ENCODE measurements at regions not wholly inside any gene's neighbourhood (a gene's known extent, or its start where the extent isn't known, plus 50 kb on each side); places are given as distances from the start of the nearest gene placed in this dataset.
"Not testable (repeated sequence)": the region's sequence is repeated elsewhere in the genome, so short reads cannot be mapped to it uniquely, and the experiment has no call there.

GRCh38 chrX:46125111-46125510, 420.1 kb downstream of the ZNF674 start:
- in situ Hi-C loops (cut with HindIII; ENCODE audit: low pct_ligation_motif_present, low pct_unique_long_range_greater_than_20kb, low sequenced_read_pairs), result no loop called here
- DNase-seq, result peak; percentile 1

- in situ Hi-C loops (cut with HindIII; ENCODE audit: low pct_ligation_motif_present, low pct_unique_long_range_greater_than_20kb, low sequenced_read_pairs), result no loop called here
Measured at GRCh38 chrX:46117234-46117633, 428.0 kb downstream of the ZNF674 start.

GRCh38 chrX:46087310-46087709, 457.9 kb downstream of the ZNF674 start:
- in situ Hi-C loops (cut with HindIII; ENCODE audit: low pct_ligation_motif_present, low pct_unique_long_range_greater_than_20kb, low sequenced_read_pairs), result not testable (repeated sequence)

More at GRCh38 chrX:46117234-46117633, 428.0 kb downstream of the ZNF674 start:
- DNase-seq, result no peak

GRCh38 chrX:46080121-46080520, 465.1 kb downstream of the ZNF674 start:
- DNase-seq; in situ Hi-C loops (cut with HindIII; ENCODE audit: low pct_ligation_motif_present, low pct_unique_long_range_greater_than_20kb, low sequenced_read_pairs): not testable (repeated sequence)

More at GRCh38 chrX:46087310-46087709, 457.9 kb downstream of the ZNF674 start:
- not testable (repeated sequence) for DNase-seq

- no peak for DNase-seq
- in situ Hi-C loops (cut with HindIII; ENCODE audit: low pct_ligation_motif_present, low pct_unique_long_range_greater_than_20kb, low sequenced_read_pairs), result no loop called here
Measured at GRCh38 chrX:46072791-46073190, 472.4 kb downstream of the ZNF674 start.

GRCh38 chrX:46072372-46072771, 472.8 kb downstream of the ZNF674 start:
- no peak for DNase-seq
- in situ Hi-C loops (cut with HindIII; ENCODE audit: low pct_ligation_motif_present, low pct_unique_long_range_greater_than_20kb, low sequenced_read_pairs), result no loop called here

GRCh38 chrX:46070421-46070820, 474.8 kb downstream of the ZNF674 start:
- DNase-seq, result no peak
- in situ Hi-C loops (cut with HindIII; ENCODE audit: low pct_ligation_motif_present, low pct_unique_long_range_greater_than_20kb, low sequenced_read_pairs), result no loop called here

- in situ Hi-C loops (cut with HindIII; ENCODE audit: low pct_ligation_motif_present, low pct_unique_long_range_greater_than_20kb, low sequenced_read_pairs), result no loop called here
- no peak for DNase-seq
Measured at GRCh38 chrX:46059316-46059715, 485.9 kb downstream of the ZNF674 start.

GRCh38 chrX:46044486-46044885, 500.7 kb downstream of the ZNF674 start:
- DNase-seq, result no peak
- in situ Hi-C loops (cut with HindIII; ENCODE audit: low pct_ligation_motif_present, low pct_unique_long_range_greater_than_20kb, low sequenced_read_pairs), result no loop called here

- in situ Hi-C loops (cut with HindIII; ENCODE audit: low pct_ligation_motif_present, low pct_unique_long_range_greater_than_20kb, low sequenced_read_pairs), result no loop called here
- no peak for DNase-seq
Measured at GRCh38 chrX:46040001-46040400, 505.2 kb downstream of the ZNF674 start.

GRCh38 chrX:46039526-46039925, 505.7 kb downstream of the ZNF674 start:
- no peak for DNase-seq
- in situ Hi-C loops (cut with HindIII; ENCODE audit: low pct_ligation_motif_present, low pct_unique_long_range_greater_than_20kb, low sequenced_read_pairs), result no loop called here

- DNase-seq, result no peak
- in situ Hi-C loops (cut with HindIII; ENCODE audit: low pct_ligation_motif_present, low pct_unique_long_range_greater_than_20kb, low sequenced_read_pairs), result no loop called here
Measured at GRCh38 chrX:46036508-46036907, 508.7 kb downstream of the ZNF674 start.

- DNase-seq, result no peak
- in situ Hi-C loops (cut with HindIII; ENCODE audit: low pct_ligation_motif_present, low pct_unique_long_range_greater_than_20kb, low sequenced_read_pairs), result no loop called here
Measured at GRCh38 chrX:46034868-46035267, 510.4 kb downstream of the ZNF674 start.

- no peak for DNase-seq
- in situ Hi-C loops (cut with HindIII; ENCODE audit: low pct_ligation_motif_present, low pct_unique_long_range_greater_than_20kb, low sequenced_read_pairs), result no loop called here
Measured at GRCh38 chrX:46029777-46030176, 515.4 kb downstream of the ZNF674 start.

- in situ Hi-C loops (cut with HindIII; ENCODE audit: low pct_ligation_motif_present, low pct_unique_long_range_greater_than_20kb, low sequenced_read_pairs), result no loop called here
- no peak for DNase-seq
Measured at GRCh38 chrX:46016296-46016695, 528.9 kb downstream of the ZNF674 start.

GRCh38 chrX:46015653-46016052, 529.6 kb downstream of the ZNF674 start:
- in situ Hi-C loops (cut with HindIII; ENCODE audit: low pct_ligation_motif_present, low pct_unique_long_range_greater_than_20kb, low sequenced_read_pairs), result no loop called here
- DNase-seq, result no peak

GRCh38 chrX:45992402-45993123, 552.7 kb downstream of the ZNF674 start:
- in situ Hi-C loops (cut with HindIII; ENCODE audit: low pct_ligation_motif_present, low pct_unique_long_range_greater_than_20kb, low sequenced_read_pairs), result no loop called here
- DNase-seq, result no peak

- in situ Hi-C loops (cut with HindIII; ENCODE audit: low pct_ligation_motif_present, low pct_unique_long_range_greater_than_20kb, low sequenced_read_pairs), result no loop called here
- DNase-seq, result no peak
Measured at GRCh38 chrX:45986971-45987370, 558.2 kb downstream of the ZNF674 start.

- in situ Hi-C loops (cut with HindIII; ENCODE audit: low pct_ligation_motif_present, low pct_unique_long_range_greater_than_20kb, low sequenced_read_pairs), result no loop called here
- no peak for DNase-seq
Measured at GRCh38 chrX:45986081-45986480, 559.1 kb downstream of the ZNF674 start.

- in situ Hi-C loops (cut with HindIII; ENCODE audit: low pct_ligation_motif_present, low pct_unique_long_range_greater_than_20kb, low sequenced_read_pairs); DNase-seq: not testable (repeated sequence)
Measured at GRCh38 chrX:45982958-45983727, 562.1 kb downstream of the ZNF674 start.
